ENCODE measurements at regions not wholly inside any gene's neighbourhood (a gene's known extent, or its start where the extent isn't known, plus 50 kb on each side); places are given as distances from the start of the nearest gene placed in this dataset.

DNA sequence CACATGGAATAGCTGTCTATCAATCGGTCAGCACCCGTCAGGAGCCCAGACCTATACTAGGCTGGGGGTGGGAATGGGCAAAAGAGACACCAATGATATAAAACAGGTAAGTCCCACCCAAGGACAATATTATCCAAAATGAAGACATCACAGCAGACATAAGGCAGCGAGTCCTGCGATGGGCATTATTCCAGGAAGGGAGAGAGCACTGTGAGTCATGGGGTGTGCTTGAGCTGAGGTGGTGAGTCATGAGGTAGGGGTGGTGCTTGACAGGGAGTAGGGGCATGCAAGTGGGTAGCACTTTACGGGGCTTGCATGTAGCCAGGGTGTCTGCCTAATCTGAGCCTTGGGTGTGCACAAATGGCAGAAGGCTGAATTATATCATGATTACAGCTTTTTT lies 605.0 kb upstream of the CADM1 start:
- in situ Hi-C loops (cut with HindIII; ENCODE audit: low pct_unique_long_range_greater_than_20kb, low sequenced_read_pairs) = no loop called here
- peak; percentile 53 for DNase-seq (ENCODE audit: low read depth)

DNA sequence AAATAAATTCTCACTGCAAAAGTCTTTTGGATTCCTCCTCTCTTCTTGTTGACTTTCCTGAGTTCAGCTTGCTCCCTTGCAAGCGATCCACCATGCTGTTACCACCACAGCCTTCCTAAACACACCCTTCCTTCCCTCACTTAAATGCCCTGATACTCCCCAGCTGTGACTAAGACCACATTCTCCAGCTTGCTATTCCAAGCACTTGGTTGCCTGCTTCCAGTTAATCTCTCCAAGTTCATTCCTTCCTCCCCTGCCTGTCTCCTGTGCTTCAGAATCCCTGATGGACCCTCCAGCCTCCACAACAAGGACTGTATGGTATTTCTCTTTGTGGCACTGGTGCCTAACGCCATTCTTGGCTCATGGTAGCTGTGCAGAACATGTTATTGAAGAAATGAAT lies 603.9 kb upstream of the CADM1 start:
- in situ Hi-C loops (cut with HindIII; ENCODE audit: low pct_unique_long_range_greater_than_20kb, low sequenced_read_pairs) = no loop called here
- DNase-seq (ENCODE audit: low read depth) = no peak

DNA sequence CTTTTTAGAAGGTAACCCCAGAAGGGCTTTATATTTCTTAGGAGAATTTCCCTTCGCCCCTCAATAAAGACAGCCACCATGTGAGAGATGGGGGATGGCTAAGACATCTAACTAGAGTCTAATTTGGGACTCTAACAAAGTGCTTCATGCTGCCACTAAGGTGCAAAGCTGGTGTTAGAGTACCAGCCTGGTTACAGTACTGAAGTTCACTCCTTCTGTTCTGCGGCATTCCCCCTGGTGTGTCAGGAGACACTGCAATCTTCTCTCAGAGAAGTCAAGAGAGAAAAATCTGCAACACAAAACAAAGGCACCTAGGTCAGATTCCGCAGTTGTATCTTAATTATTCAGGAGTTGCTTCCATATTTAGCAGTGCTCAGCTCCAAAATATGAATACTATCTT lies 603.0 kb upstream of the CADM1 start:
- no peak for DNase-seq (ENCODE audit: low read depth)
- in situ Hi-C loops (cut with HindIII; ENCODE audit: low pct_unique_long_range_greater_than_20kb, low sequenced_read_pairs) = no loop called here

DNA sequence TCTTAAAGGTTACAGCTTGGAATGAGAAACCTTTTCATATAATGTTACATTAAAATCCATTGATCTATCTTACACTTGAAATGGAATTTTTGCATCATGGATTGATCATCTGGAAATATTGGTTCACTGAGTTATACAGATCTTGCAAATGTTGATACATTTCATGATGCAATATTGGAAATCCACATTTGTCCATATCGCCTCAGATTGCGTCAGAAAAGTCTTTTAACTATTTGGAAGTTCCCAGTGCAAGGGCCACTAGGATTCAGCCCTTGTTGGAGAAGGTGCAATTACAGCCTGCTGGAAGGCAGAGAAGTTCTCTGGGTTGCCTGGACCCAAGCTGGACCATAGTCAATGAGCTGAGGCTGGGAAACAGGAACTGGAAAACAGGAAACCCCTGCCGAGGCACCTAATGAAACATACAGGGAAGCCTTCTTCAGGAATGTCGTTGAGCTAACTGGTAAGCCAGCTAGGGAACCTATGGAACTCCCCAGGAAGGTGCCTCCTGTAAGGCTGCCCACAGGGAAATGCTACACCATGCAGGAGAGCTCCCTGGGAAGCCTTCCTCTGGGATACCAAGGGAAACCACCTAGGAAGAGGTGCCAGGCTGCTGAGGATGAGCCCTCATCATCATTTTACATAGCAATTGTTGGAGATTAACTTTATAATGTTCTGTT lies 600.4 kb upstream of the CADM1 start:
- DNase-seq (ENCODE audit: low read depth) = no peak
- in situ Hi-C loops (cut with HindIII; ENCODE audit: low pct_unique_long_range_greater_than_20kb, low sequenced_read_pairs) = no loop called here

DNA sequence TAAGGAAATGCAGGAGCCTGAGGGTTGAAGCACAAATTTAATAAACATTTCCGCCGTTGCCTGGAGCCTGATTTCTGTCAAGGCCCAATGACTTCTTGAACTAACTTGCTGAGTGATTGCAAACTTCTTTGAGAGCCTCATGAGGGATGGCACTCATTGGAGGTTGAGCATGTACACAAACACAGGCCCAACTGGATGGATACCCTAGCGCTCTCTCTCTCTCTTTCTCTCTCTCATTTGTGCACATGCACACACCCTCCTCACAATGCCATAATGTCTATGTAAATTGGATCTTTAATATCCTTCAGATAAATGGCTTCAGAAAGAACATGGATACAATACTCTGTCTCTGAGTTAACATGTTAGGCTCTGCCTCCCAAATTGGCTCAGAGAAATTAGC lies 597.7 kb upstream of the CADM1 start:
- in situ Hi-C loops (cut with HindIII; ENCODE audit: low pct_unique_long_range_greater_than_20kb, low sequenced_read_pairs) = no loop called here
- DNase-seq (ENCODE audit: low read depth) = no peak

DNA sequence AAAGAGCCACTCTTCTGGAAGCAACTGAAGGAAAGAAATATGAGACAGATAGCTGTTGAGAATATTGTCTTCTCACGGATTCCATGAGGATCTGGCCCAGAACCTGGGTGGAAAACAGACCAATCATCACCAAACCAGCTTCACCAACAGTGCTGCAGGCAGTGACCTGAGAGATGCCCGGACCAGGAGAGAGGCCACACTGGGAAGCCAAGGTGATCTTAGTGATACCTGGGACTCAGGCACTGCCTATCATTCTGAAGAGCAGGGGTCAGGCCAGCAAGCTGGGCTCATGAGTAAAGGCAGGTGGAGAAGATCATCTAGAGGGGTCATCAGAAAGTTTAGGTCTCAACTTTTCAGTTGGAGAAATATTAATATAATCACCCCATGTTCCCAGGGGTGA lies 595.8 kb upstream of the CADM1 start:
- DNase-seq (ENCODE audit: low read depth) = no peak
- in situ Hi-C loops (cut with HindIII; ENCODE audit: low pct_unique_long_range_greater_than_20kb, low sequenced_read_pairs) = no loop called here

DNA sequence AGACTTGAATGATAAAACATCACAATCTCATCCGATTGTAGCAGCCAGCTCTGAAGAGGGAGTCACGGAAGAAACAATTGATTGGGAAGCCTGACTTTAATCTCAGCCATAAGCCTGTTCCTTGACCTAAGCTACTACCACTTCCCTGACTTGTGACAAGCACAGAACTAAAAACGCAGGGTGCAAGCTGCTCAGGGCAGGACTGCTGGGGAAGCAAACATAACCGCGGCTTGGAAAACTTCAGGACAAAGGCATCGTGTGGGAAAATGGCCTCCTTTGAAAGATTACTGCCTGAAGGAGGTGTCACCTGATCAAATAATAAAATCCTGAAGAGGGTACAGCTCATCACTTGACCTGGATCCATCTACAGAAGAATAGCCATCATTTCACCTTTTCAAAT lies 595.3 kb upstream of the CADM1 start:
- DNase-seq (ENCODE audit: low read depth) = no peak
- in situ Hi-C loops (cut with HindIII; ENCODE audit: low pct_unique_long_range_greater_than_20kb, low sequenced_read_pairs) = no loop called here

DNA sequence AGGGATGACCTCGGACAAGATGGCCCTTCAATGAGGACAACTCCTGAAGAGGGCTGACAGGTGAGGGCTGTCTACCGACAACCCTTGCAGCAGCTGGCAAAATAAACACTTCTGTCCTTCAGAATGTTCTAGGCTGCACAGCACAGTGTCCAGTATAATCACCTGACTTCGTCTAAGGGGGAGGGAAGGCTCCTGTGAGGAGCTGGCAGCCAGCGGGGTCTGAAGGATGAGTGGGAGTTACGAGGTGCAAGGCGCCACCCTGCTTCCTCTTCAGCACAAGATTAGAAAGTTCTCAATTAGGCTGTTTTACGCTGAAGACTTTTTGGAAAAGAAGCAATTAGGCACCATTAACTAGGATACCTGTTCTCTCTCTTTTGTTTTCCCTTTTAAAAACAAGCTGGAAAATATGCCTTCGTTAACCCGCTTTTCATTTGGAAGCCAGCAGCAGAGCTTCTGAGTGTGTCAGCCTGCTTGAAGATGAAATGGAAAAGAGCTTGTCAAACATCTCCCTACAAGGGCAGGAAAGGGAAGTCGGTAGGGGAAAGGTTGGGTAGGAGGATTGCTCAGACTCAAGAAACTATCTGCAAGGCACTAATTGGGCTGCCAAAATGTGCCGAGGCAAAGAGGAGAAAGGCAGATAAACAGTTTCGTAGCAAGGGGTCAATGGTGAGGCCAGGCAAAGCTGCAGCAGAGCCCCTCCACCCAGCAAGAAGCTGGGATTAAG lies 592.2 kb upstream of the CADM1 start:
- in situ Hi-C loops (cut with HindIII; ENCODE audit: low pct_unique_long_range_greater_than_20kb, low sequenced_read_pairs) = no loop called here
- no peak for DNase-seq (ENCODE audit: low read depth)

DNA sequence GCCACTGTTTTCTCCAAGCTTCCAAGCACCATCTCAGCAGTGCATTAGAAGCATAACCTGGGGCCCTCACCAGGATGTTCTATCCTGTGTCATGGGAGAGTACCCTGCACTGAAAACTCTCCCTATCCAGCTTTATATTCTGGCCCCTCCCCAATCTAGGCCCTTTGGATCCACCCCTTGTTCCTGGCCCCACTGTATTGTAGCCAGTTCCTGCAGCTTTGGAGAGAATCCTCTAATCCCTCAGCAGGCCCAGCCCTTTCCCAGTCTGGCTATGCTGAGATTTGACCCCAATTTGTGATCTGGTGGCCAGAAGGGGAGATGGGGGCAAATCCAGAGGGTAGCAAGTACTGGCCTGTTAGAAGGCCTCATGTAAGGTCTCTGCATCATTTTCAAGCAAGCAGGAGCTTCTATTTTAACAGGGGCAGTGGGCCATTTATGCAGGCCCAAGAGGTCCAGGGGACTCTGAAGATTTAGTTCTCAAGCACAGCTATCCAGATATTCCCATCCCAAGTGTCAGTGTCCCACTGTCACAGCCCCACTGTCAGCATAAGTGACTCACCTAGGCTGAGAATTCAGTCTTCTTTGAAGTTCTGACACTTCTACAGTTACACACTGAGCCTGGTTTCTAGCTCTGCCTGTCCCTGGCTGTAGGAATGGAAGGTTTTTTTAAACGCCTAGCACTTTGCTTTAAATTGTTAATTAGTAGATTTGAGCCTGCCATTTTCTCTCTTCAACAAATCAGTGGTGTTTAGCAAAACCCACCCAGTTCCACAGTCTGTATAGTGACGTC lies 589.5 kb upstream of the CADM1 start:
- in situ Hi-C loops (cut with HindIII; ENCODE audit: low pct_unique_long_range_greater_than_20kb, low sequenced_read_pairs) = no loop called here
- DNase-seq (ENCODE audit: low read depth) = no peak

DNA sequence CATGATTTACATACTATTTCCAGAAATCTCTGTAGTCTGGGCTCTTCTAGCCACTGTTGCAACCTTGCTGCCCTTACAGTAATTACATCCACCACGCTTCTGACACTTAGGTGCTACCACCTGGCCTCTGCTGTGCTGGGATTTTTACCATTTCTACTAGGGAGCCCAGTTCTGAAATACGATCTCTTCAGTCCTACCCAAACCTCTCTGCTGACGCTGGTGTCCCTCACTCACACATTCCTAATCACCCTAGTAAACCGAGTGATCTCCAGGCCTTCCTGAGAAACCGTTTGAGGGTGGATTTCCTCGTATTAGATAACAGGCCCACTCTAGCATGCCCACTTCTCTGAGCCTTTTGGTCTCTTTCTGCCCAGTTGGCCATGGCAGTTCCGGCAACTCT lies 588.9 kb upstream of the CADM1 start:
- in situ Hi-C loops (cut with HindIII; ENCODE audit: low pct_unique_long_range_greater_than_20kb, low sequenced_read_pairs) = no loop called here
- DNase-seq (ENCODE audit: low read depth) = no peak

DNA sequence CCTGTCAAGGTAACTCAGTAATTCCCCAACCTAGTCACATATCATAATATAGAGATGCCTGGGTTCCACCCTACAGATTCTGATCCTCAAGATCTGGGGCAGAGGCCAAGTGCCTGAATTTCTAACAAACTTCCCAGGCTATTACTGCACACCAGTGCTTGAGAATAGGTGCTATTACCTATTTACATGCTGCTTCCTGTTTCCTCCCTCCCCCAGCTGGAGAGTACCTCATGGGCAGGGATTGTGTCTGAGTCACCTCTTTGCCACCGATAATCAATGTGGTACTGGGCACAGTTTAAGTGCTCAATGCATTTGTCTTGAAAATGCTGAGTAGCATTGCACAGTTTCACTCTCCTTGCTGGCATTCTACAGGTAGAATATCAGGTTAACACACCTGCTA lies 582.2 kb upstream of the CADM1 start:
- DNase-seq (ENCODE audit: low read depth) = no peak
- in situ Hi-C loops (cut with HindIII; ENCODE audit: low pct_unique_long_range_greater_than_20kb, low sequenced_read_pairs) = no loop called here

DNA sequence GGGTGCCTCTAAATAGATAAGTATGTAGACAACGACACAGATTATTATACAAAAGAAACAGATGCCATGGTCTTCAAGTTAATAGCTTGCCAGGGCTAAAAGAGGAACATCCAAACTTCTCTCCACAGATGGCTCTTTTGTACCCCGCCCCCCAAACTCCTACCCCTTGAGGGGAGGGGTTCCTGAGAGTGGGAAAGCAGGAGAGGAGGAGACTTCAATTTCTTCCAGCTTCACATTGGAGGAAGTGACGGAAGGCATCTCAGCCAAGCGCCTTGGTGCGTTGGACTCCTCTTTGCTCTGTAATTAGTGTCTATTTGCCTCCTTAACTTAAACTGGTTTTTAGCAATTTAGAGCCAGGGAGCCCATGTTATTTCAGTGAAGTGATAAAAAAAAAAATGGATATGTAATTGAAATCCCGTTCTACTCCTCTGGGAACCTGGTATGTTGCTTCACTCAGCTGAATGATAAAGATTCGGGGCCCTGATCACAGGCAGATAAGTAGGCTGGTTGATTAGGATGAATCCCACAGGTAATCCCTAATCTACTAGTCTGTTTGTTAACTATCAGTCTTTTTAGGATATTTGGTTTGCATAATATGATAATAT lies 580.9 kb upstream of the CADM1 start:
- in situ Hi-C loops (cut with HindIII; ENCODE audit: low pct_unique_long_range_greater_than_20kb, low sequenced_read_pairs) = no loop called here
- DNase-seq (ENCODE audit: low read depth) = no peak

DNA sequence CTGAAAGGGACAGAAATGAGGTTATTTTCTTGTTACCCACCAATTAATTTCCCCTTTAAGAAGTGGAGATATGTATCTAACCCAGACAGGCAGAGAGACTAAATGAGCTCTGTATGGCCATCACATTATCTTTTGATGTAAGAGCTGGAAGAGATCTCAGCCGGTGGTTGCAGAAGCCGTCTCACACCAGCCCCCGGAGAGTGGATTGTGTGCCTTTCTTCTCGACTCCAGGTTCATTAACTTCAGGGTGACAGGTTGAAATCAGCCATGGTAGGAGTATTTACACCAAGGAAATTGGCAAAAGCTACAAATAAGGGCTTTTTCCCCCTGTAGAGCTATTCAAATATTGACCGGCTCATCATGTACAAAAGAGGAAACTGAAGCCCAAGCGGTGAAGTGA lies 580.3 kb upstream of the CADM1 start:
- DNase-seq (ENCODE audit: low read depth) = no peak
- in situ Hi-C loops (cut with HindIII; ENCODE audit: low pct_unique_long_range_greater_than_20kb, low sequenced_read_pairs) = no loop called here

DNA sequence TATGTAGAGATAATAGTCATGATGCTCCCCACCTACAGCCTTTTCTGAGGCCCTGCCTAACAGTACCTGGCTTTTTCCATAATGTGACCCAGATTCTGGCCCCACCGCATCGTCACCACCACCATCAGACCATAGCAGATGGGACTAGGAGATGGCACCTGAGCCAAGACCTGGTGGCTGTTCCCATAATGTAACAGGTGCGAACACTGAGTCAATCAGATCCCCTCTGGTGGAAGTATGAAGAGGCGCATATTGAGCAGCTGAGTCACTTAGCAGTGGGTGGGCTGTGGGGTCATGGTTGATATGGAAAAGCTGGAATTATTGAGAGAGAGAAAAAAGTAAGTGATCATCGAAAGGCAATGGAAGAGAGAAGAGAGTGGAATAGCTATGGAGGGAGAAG lies 578.0 kb upstream of the CADM1 start:
- no peak for DNase-seq (ENCODE audit: low read depth)

DNA sequence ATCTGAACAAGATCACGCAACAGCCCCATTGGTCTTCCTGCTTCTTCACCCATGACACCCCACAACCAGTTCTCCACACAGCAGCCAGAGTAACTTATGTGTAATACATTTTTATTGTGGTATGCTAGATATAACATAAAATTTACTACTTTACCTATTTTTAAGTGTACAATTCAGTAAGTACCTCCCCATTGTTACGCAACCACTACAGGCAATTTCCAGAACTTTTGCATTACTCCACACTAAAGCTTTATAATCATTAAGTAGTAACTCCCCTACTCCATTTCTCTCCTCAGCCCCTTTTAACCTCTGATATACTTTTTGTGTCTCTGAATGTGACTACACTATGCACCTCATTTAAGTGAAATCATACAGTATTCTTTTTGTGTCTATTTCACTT lies 575.4 kb upstream of the CADM1 start:
- in situ Hi-C loops (cut with HindIII; ENCODE audit: low pct_unique_long_range_greater_than_20kb, low sequenced_read_pairs) = no loop called here

More for the DNA sequence above, 578.0 kb upstream of the CADM1 start:
- in situ Hi-C loops (cut with HindIII; ENCODE audit: low pct_unique_long_range_greater_than_20kb, low sequenced_read_pairs) = no loop called here

DNA sequence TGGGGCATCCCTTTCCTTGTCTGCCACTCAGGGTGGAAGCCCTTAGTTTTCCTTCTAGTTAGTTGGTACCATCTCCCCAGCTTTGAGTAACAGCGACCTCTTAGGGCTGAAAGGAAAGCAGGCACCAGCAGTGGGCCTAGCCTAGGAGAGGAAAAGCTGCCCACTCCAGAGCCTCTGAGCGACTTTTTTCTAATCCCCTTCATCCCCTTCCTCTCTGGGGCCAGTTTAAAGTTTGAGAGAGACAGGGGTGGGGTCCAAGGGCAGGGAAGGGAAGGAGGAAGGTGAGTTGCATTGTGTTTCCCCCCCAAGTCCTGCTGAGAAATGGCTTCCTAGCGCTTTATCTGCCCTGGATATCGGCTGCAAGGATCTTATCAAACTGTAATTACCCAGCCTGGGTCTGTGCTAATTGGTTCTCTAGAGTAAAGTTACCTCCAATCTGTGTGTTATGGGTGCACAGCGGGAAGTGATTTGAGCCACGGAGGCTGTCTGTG lies 573.9 kb upstream of the CADM1 start:
- no peak for DNase-seq (ENCODE audit: low read depth)
- in situ Hi-C loops (cut with HindIII; ENCODE audit: low pct_unique_long_range_greater_than_20kb, low sequenced_read_pairs) = no loop called here

More for the DNA sequence above, 575.4 kb upstream of the CADM1 start:
- no peak for DNase-seq (ENCODE audit: low read depth)

DNA sequence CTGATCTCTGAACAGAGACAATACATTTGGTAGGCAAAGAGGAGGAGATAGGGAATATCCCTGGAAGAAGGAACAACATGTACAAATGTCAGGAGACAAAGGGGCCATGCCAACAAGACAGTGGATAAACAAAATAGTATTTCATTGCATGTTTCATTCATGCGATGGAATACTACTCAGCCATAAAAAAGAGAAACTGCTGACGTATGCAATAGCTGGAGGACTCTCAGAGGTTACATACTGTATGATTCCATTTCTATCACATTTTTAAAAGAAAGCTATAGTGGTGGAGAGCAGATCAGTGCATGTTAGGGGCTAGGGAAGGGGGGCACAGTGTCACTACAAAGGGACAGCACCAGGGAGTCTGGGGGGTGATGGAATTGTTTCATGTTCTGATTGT lies 572.9 kb upstream of the CADM1 start:
- no peak for DNase-seq (ENCODE audit: low read depth)
- in situ Hi-C loops (cut with HindIII; ENCODE audit: low pct_unique_long_range_greater_than_20kb, low sequenced_read_pairs) = no loop called here

DNA sequence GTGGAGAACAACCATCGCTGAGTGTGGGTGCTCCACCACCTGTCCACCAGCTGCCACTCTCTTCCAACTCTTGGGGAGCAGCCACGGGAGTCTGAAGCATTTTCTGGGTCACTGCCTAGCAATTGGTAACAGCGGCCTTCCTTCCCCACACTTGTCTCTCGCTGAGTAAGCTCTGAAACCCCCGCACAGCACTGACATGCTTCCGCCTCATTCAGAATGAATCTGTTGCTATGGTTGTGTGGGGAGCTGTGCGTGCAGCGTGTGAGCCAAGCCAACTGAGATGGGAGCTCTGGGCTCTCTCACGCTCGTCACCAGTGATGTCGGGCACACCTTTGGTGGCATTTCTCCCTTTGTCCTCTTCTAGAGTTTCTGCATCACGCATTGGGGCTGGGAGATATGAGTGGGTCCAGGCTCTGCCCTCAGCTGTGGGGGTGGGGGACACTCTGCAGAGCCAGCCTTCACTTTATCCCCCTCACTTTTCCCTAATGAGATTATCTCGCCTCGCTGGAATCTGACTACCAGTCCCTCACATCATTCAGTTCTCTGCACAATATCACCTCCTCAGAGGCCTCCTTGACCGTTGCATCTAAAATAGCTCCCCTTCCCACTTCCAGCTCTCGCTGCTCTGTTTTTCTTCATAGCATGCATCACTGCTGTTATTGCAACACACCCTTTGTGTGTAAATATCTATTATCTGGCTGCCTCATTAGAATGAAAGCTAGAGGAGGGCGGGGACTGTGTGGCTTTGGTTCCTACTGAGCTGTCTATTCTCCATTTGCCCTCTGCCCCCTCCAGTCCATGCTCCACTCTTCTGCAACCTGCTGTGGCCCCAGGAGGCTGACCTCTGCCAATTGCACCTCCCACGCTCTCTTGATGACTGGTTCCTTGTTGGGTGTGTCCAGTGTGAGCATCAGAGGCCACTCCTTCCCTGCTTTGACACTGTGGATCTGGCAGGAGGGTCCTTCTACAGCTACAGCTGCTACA lies 569.9 kb upstream of the CADM1 start:
- in situ Hi-C loops (cut with HindIII; ENCODE audit: low pct_unique_long_range_greater_than_20kb, low sequenced_read_pairs) = no loop called here
- peak; percentile 74 for DNase-seq (ENCODE audit: low read depth)

All from Caki2 (cell line).